GM23338 (cell line): ENCODE measurements at regions not wholly inside any gene's neighbourhood (a gene's known extent, or its start where the extent isn't known, plus 50 kb on each side); places are given as distances from the start of the nearest gene placed in this dataset.

Source experiments
- ATAC-seq: fragments of 200-7000 bp; cut with Tn5 transposase; 3 replicates; pipeline ENCODE4 v1.9.1; 2020
- DNase-seq: peaks from one replicate; pipeline ENCODE4 v3.0.0-alpha.2; 2015; ENCODE audit warnings: low spot score
- H2AFZ ChIP-seq: fragments of 200-600 bp; sonication (generic); 2 replicates; pipeline ENCODE4 v1.8.0; 2016; ENCODE audit warnings: antibody characterized with exemption, mild to moderate bottlenecking, moderate library complexity
- H3F3A ChIP-seq: fragments of 200-600 bp; sonication (generic); replicated peaks from 2 replicates; pipeline ENCODE4 v1.8.0; 2017; ENCODE audit warnings: antibody characterized with exemption, mixed run types, low read depth
- H3K27ac ChIP-seq: fragments of 200-600 bp; sonication (generic); 2 replicates; pipeline ENCODE4 v1.6.1; 2016; ENCODE audit warnings: low read depth
- H3K27me3 ChIP-seq: fragments of 200-600 bp; sonication (generic); 2 replicates; pipeline ENCODE4 v1.8.0; 2016; ENCODE audit warnings: mild to moderate bottlenecking, mixed run types, moderate library complexity; ENCODE audit not compliant: insufficient read depth
- H3K36me3 ChIP-seq: fragments of 200-600 bp; sonication (generic); 2 replicates; pipeline ENCODE4 v1.8.0; 2016; ENCODE audit warnings: mild to moderate bottlenecking; ENCODE audit not compliant: insufficient read depth
- H3K4me1 ChIP-seq: fragments of 200-600 bp; sonication (generic); 2 replicates; pipeline ENCODE4 v1.8.0; 2016; ENCODE audit warnings: mild to moderate bottlenecking, moderate library complexity; ENCODE audit not compliant: insufficient read depth
- H3K4me2 ChIP-seq: fragments of 200-600 bp; sonication (generic); 2 replicates; pipeline ENCODE4 v1.7.1; 2017; ENCODE audit warnings: mixed run types
- H3K4me3 ChIP-seq: fragments of 200-600 bp; sonication (generic); 2 replicates; pipeline ENCODE4 v1.6.1; 2016; ENCODE audit warnings: mixed run types
- H3K79me2 ChIP-seq: fragments of 200-600 bp; sonication (generic); replicated peaks from 2 replicates; pipeline ENCODE4 v1.8.0; 2017; ENCODE audit warnings: mild to moderate bottlenecking; ENCODE audit not compliant: insufficient read depth
- H3K9me2 ChIP-seq: fragments of 200-600 bp; sonication (generic); 2 replicates; pipeline ENCODE4 v1.8.0; 2017; ENCODE audit not compliant: insufficient read depth
- H4K20me1 ChIP-seq: fragments of 200-600 bp; sonication (generic); replicated peaks from 2 replicates; pipeline ENCODE4 v1.8.0; 2017; ENCODE audit warnings: mild to moderate bottlenecking; ENCODE audit not compliant: insufficient read depth
- H3K27ac Mint-ChIP-seq: 2 replicates; pipeline ENCODE4 v1.8.0; 2020; ENCODE audit warnings: inconsistent platforms, mild to moderate bottlenecking, moderate library complexity, mixed read lengths
- H3K27me3 Mint-ChIP-seq: 3 replicates; pipeline ENCODE4 v1.8.0; 2022; ENCODE audit warnings: low read depth, mild to moderate bottlenecking, moderate library complexity, mixed read lengths, inconsistent platforms; ENCODE audit not compliant: insufficient read depth, poor library complexity
- H3K36me3 Mint-ChIP-seq: 3 replicates; pipeline ENCODE4 v1.8.0; 2021; ENCODE audit warnings: low read depth, mild to moderate bottlenecking, inconsistent platforms, moderate library complexity, mixed read lengths
- H3K4me1 Mint-ChIP-seq: 3 replicates; pipeline ENCODE4 v1.8.0; 2020; ENCODE audit warnings: mild to moderate bottlenecking, inconsistent platforms, mixed read lengths
- H3K4me3 Mint-ChIP-seq: 3 replicates; pipeline ENCODE4 v1.8.0; 2021; ENCODE audit warnings: moderate library complexity, mild to moderate bottlenecking, inconsistent platforms, mixed read lengths
- H3K9me3 Mint-ChIP-seq: 3 replicates; pipeline ENCODE4 v1.8.0; 2020; ENCODE audit warnings: moderate library complexity, mild to moderate bottlenecking, inconsistent platforms, mixed read lengths
- CREB1 ChIP-seq: fragments of 250-450 bp; sonication (Bioruptor Pico); IDR thresholded peaks from 2 replicates; pipeline ENCODE4 v1.5.0; 2020; ENCODE audit warnings: low read depth, mild to moderate bottlenecking, moderate library complexity
- EZH2 ChIP-seq: fragments of 200-600 bp; sonication (generic); IDR thresholded peaks from one replicate; pipeline ENCODE4 v1.8.0; 2017; ENCODE audit warnings: antibody characterized with exemption, mild to moderate bottlenecking, low read depth; ENCODE audit not compliant: unreplicated experiment
- EZH2phosphoT487 ChIP-seq: fragments of 200-600 bp; sonication (generic); IDR thresholded peaks from one replicate; pipeline ENCODE4 v1.8.1; 2018; ENCODE audit warnings: antibody characterized with exemption; ENCODE audit not compliant: unreplicated experiment
- JUNB ChIP-seq: IDR thresholded peaks from one replicate; pipeline ENCODE4 v1.6.1; 2016; ENCODE audit warnings: antibody characterized with exemption; ENCODE audit not compliant: unreplicated experiment
- NANOG ChIP-seq: IDR thresholded peaks from 2 replicates; pipeline ENCODE4 v1.6.1; 2016; ENCODE audit warnings: antibody characterized with exemption, borderline replicate concordance
- POLR2AphosphoS5 ChIP-seq: IDR thresholded peaks from 2 replicates; pipeline ENCODE4 v1.6.1; 2016; ENCODE audit warnings: antibody characterized with exemption, low read depth
- STAT1 ChIP-seq: IDR thresholded peaks from one replicate; pipeline ENCODE4 v1.6.1; 2016; ENCODE audit warnings: antibody characterized with exemption; ENCODE audit not compliant: unreplicated experiment
- ZNF114 ChIP-seq: fragments of 250-450 bp; sonication (Bioruptor Pico); IDR thresholded peaks from 2 replicates; pipeline ENCODE4 v1.5.0; 2020; ENCODE audit warnings: mild to moderate bottlenecking, moderate library complexity
- ZNF331 ChIP-seq: fragments of 250-450 bp; sonication (Bioruptor Pico); IDR thresholded peaks from 2 replicates; pipeline ENCODE4 v1.5.0; 2020; ENCODE audit warnings: low read depth, mild to moderate bottlenecking, moderate library complexity
- TF ChIP-seq, protein P1 (sequence below): fragments of 250-450 bp; sonication (Bioruptor Pico); IDR thresholded peaks from 2 replicates; pipeline ENCODE4 v1.5.0; 2020; ENCODE audit warnings: mild to moderate bottlenecking, moderate library complexity
- TF ChIP-seq, protein P2 (sequence below): IDR thresholded peaks from 2 replicates; pipeline ENCODE4 v1.6.1; 2016; ENCODE audit warnings: antibody characterized with exemption
- TF ChIP-seq, protein P3 (sequence below), 2 experiments: fragments of 200-600 bp in 1 of 2; sonication (generic) in 1 of 2; conservative IDR thresholded peaks; 2 replicates each; pipeline versions ENCODE4 v1.5.1 to v1.6.1; 2016 to 2017; ENCODE audit warnings: antibody characterized with exemption in 2 of 2, low read depth in 2 of 2, mild to moderate bottlenecking in 2 of 2, moderate library complexity in 1 of 2
- TF ChIP-seq, protein P4 (sequence below): IDR thresholded peaks from one replicate; pipeline ENCODE4 v1.6.1; 2018; ENCODE audit warnings: antibody characterized with exemption; ENCODE audit not compliant: unreplicated experiment

DNA sequence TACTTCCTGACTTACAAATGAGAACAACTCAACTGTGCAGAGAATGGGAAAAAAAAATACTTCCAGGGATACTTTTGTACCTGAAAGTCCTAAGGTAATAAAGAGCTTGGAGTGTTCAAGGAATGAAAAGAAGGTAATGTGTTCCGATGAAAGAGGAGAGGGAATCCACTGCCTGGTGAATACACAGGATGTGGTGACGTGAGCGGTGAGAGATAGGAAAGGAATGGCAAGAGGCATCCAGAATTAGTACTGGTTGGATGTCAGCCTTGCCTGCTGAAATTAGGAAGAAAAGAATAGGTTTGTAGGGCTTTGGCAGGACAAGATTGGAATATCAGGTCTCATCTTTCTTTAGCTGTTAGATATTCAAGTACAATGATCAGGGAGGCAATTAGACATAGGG lies 347.7 kb downstream of the POM121L12 start:
- no peak for DNase-seq
- no peak overlapping the region for H3K4me3 Mint-ChIP-seq
- peaks cover 7% of the 10 kb centered on the region; the same call in 2 of the 3 replicates for H3K9me3 Mint-ChIP-seq
- H3K27me3 Mint-ChIP-seq: no peaks in the 10 kb centered on the region
- no peak overlapping the region for H3K4me3 ChIP-seq
- H3K4me2 ChIP-seq: no peak overlapping the region
- no peak overlapping the region for H3K27ac Mint-ChIP-seq
- H3K36me3 Mint-ChIP-seq: no peaks in the 10 kb centered on the region
- no peaks in the 10 kb centered on the region for H4K20me1 ChIP-seq
- ATAC-seq: no peak
- H3K27me3 ChIP-seq: no peaks in the 10 kb centered on the region
- H3K9me2 ChIP-seq: peaks cover 5% of the 10 kb centered on the region; the same call in 1 of the 2 replicates
- no peaks in the 10 kb centered on the region for H3K4me1 ChIP-seq
- H3K79me2 ChIP-seq: no peaks in the 10 kb centered on the region
- no peaks in the 10 kb centered on the region for H3F3A ChIP-seq
- no peaks in the 10 kb centered on the region for H3K4me1 Mint-ChIP-seq
- H3K36me3 ChIP-seq: no peaks in the 10 kb centered on the region
- no peak overlapping the region for H2AFZ ChIP-seq
- TF ChIP-seq POLR2AphosphoS5 (no peak), EZH2 (no peak), EZH2phosphoT487 (no peak), ZNF114 (CRISPR knock-in tag) (no peak), STAT1 (no peak), NANOG (no peak), ZNF331 (CRISPR knock-in tag) (no peak), JUNB (no peak), CREB1 (CRISPR knock-in tag) (no peak)
- TF ChIP-seq, protein P1, sequence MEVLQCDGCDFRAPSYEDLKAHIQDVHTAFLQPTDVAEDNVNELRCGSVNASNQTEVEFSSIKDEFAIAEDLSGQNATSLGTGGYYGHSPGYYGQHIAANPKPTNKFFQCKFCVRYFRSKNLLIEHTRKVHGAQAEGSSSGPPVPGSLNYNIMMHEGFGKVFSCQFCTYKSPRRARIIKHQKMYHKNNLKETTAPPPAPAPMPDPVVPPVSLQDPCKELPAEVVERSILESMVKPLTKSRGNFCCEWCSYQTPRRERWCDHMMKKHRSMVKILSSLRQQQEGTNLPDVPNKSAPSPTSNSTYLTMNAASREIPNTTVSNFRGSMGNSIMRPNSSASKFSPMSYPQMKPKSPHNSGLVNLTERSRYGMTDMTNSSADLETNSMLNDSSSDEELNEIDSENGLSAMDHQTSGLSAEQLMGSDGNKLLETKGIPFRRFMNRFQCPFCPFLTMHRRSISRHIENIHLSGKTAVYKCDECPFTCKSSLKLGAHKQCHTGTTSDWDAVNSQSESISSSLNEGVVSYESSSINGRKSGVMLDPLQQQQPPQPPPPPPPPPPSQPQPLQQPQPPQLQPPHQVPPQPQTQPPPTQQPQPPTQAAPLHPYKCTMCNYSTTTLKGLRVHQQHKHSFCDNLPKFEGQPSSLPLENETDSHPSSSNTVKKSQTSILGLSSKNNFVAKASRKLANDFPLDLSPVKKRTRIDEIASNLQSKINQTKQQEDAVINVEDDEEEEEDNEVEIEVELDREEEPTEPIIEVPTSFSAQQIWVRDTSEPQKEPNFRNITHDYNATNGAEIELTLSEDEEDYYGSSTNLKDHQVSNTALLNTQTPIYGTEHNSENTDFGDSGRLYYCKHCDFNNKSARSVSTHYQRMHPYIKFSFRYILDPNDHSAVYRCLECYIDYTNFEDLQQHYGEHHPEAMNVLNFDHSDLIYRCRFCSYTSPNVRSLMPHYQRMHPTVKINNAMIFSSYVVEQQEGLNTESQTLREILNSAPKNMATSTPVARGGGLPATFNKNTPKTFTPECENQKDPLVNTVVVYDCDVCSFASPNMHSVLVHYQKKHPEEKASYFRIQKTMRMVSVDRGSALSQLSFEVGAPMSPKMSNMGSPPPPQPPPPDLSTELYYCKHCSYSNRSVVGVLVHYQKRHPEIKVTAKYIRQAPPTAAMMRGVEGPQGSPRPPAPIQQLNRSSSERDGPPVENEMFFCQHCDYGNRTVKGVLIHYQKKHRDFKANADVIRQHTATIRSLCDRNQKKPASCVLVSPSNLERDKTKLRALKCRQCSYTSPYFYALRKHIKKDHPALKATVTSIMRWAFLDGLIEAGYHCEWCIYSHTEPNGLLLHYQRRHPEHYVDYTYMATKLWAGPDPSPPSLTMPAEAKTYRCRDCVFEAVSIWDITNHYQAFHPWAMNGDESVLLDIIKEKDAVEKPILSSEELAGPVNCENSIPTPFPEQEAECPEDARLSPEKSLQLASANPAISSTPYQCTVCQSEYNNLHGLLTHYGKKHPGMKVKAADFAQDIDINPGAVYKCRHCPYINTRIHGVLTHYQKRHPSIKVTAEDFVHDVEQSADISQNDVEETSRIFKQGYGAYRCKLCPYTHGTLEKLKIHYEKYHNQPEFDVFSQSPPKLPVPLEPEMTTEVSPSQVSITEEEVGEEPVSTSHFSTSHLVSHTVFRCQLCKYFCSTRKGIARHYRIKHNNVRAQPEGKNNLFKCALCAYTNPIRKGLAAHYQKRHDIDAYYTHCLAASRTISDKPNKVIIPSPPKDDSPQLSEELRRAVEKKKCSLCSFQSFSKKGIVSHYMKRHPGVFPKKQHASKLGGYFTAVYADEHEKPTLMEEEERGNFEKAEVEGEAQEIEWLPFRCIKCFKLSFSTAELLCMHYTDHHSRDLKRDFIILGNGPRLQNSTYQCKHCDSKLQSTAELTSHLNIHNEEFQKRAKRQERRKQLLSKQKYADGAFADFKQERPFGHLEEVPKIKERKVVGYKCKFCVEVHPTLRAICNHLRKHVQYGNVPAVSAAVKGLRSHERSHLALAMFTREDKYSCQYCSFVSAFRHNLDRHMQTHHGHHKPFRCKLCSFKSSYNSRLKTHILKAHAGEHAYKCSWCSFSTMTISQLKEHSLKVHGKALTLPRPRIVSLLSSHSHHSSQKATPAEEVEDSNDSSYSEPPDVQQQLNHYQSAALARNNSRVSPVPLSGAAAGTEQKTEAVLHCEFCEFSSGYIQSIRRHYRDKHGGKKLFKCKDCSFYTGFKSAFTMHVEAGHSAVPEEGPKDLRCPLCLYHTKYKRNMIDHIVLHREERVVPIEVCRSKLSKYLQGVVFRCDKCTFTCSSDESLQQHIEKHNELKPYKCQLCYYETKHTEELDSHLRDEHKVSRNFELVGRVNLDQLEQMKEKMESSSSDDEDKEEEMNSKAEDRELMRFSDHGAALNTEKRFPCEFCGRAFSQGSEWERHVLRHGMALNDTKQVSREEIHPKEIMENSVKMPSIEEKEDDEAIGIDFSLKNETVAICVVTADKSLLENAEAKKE: no peak
- TF ChIP-seq, protein P2, sequence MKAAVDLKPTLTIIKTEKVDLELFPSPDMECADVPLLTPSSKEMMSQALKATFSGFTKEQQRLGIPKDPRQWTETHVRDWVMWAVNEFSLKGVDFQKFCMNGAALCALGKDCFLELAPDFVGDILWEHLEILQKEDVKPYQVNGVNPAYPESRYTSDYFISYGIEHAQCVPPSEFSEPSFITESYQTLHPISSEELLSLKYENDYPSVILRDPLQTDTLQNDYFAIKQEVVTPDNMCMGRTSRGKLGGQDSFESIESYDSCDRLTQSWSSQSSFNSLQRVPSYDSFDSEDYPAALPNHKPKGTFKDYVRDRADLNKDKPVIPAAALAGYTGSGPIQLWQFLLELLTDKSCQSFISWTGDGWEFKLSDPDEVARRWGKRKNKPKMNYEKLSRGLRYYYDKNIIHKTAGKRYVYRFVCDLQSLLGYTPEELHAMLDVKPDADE: no peak
- TF ChIP-seq, protein P3, sequence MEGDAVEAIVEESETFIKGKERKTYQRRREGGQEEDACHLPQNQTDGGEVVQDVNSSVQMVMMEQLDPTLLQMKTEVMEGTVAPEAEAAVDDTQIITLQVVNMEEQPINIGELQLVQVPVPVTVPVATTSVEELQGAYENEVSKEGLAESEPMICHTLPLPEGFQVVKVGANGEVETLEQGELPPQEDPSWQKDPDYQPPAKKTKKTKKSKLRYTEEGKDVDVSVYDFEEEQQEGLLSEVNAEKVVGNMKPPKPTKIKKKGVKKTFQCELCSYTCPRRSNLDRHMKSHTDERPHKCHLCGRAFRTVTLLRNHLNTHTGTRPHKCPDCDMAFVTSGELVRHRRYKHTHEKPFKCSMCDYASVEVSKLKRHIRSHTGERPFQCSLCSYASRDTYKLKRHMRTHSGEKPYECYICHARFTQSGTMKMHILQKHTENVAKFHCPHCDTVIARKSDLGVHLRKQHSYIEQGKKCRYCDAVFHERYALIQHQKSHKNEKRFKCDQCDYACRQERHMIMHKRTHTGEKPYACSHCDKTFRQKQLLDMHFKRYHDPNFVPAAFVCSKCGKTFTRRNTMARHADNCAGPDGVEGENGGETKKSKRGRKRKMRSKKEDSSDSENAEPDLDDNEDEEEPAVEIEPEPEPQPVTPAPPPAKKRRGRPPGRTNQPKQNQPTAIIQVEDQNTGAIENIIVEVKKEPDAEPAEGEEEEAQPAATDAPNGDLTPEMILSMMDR (conservative IDR thresholded peaks at IDR 0.05; ENCODE audit: low read depth in 2 of 2): no peak
- TF ChIP-seq, protein P4, sequence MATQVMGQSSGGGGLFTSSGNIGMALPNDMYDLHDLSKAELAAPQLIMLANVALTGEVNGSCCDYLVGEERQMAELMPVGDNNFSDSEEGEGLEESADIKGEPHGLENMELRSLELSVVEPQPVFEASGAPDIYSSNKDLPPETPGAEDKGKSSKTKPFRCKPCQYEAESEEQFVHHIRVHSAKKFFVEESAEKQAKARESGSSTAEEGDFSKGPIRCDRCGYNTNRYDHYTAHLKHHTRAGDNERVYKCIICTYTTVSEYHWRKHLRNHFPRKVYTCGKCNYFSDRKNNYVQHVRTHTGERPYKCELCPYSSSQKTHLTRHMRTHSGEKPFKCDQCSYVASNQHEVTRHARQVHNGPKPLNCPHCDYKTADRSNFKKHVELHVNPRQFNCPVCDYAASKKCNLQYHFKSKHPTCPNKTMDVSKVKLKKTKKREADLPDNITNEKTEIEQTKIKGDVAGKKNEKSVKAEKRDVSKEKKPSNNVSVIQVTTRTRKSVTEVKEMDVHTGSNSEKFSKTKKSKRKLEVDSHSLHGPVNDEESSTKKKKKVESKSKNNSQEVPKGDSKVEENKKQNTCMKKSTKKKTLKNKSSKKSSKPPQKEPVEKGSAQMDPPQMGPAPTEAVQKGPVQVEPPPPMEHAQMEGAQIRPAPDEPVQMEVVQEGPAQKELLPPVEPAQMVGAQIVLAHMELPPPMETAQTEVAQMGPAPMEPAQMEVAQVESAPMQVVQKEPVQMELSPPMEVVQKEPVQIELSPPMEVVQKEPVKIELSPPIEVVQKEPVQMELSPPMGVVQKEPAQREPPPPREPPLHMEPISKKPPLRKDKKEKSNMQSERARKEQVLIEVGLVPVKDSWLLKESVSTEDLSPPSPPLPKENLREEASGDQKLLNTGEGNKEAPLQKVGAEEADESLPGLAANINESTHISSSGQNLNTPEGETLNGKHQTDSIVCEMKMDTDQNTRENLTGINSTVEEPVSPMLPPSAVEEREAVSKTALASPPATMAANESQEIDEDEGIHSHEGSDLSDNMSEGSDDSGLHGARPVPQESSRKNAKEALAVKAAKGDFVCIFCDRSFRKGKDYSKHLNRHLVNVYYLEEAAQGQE: no peak
- H3K27ac ChIP-seq: no peak overlapping the region
